NCI-H526 (cell line): ENCODE measurements at regions not wholly inside any gene's neighbourhood (a gene's known extent, or its start where the extent isn't known, plus 50 kb on each side); places are given as distances from the start of the nearest gene placed in this dataset.
A peak's percentile ranks its signal among the peaks of the same experiment; 100 is the strongest.
"Not testable (repeated sequence)": the region's sequence is repeated elsewhere in the genome, so short reads cannot be mapped to it uniquely, and the experiment has no call there.

Source experiments
- DNase-seq, 2 experiments: peaks; one replicate each; lab custom pipeline; 2025; lab: John Stamatoyannopoulos, UW

DNA sequence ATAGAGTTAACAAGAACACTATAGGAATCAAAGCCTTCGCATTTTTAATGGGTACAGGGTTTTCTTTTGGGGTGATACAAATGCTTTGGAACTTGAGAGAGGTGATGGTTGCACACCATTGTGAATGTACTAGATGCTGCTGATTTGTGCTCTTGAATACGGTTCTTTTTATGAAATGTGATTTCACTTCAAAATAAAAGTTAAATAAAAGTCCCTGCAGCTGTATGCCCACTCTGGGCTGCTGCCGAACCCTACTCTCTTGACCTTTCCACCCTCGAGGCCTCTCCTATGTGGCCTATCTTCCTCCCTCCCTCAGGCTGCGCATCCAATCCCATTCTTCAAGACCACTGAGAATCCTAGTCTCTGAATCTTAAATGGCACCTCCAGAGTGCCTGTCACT is 168.5 kb upstream of the AJAP1 start:
- DNase-seq, result no peak

GRCh38 chr1:4486408-4487120 is 167.8 kb upstream of the AJAP1 start:
- no peak for DNase-seq

GRCh38 chr1:4488018-4488417 is 166.4 kb upstream of the AJAP1 start:
- DNase-seq, result no peak

GRCh38 chr1:4489486-4489885 is 164.9 kb upstream of the AJAP1 start:
- DNase-seq, result no peak

DNA sequence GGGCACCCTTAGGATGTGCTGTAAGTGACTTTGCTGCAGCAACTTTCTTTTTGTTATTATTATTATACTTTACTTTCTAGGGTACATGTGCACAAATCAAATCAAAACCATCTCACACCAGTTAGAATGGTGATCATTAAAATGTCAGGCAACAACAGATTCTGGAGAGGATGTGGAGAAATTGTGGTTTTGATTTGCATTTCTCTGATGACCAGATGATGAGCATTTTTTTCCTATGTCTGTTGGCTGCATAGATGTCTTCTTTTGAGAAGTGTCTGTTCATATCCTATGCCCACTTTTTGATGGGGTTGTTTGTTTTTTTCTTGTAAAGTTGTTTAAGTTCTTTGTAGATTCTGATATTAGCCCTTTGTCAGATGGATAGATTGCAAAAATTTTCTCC is 164.4 kb upstream of the AJAP1 start:
- not testable (repeated sequence) for DNase-seq

GRCh38 chr1:4494027-4494426 is 160.4 kb upstream of the AJAP1 start:
- DNase-seq, result no peak

- no peak for DNase-seq
Observed at GRCh38 chr1:4494558-4494957, 159.9 kb upstream of the AJAP1 start.

- no peak for DNase-seq
Observed at GRCh38 chr1:4495809-4496208, 158.6 kb upstream of the AJAP1 start.

GRCh38 chr1:4500441-4500840 is 154.0 kb upstream of the AJAP1 start:
- DNase-seq, result no peak

GRCh38 chr1:4506591-4506990 is 147.8 kb upstream of the AJAP1 start:
- no peak for DNase-seq

DNA sequence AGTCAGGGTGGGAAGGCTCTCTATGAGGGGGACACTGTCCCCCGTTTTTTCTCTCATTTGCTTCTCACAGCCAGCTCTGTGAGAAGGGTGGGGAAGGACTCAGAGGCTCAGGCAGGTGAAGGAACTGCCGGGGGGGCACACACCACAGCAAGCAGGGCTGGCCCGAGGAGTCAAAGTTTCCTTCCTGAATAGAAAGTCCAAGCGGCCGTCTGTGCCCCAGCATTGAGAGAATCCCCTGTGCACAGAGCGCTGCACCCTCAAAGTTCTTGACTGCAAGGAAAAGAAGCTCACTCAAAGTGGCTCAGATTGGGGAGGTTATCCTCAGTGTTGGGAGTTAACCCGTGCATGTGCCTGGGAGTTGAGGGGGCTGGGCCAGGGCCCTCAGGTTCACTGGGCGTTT is 145.2 kb upstream of the AJAP1 start:
- no peak for DNase-seq

DNA sequence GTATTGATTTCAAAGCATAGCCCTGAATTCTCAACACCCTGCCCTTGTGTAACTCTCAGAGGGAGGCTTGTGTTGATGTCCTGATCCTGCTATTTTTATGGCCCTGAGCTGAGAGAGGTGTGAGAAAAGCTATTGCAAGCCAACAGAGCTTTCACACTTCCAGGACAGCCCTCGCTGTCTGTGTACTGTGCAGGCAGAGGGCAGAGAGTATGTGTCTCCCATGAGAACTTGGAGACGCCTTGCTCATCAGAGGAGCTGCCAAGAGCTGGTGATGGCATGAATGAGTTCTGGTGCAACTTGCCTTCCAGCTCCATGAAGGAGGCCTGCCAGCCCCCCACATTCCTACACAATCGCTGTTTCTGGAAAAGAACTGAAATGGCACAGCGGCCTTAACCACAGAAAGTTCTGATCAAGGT is 144.1 kb upstream of the AJAP1 start:
- DNase-seq, result no peak

DNA sequence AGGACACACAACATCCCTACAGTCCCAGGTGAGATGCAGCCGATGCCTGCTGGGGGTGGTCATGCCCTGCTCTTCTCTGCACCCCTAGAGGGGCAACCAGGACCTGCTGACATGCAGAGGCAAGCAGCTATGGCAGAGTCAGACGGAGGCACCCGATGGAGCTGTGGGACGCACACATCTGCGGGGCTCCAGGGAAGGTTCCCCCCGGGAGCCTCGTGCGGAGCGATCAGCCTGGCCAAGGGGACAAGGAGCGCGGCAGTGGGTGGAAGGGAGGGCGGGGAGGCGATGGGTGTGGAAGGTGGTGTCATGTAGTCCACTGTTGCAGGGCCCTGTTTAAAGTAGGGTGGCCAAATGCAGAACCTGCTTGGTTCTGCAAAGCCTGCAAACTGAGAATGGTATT is 143.0 kb upstream of the AJAP1 start:
- DNase-seq, result no peak

DNA sequence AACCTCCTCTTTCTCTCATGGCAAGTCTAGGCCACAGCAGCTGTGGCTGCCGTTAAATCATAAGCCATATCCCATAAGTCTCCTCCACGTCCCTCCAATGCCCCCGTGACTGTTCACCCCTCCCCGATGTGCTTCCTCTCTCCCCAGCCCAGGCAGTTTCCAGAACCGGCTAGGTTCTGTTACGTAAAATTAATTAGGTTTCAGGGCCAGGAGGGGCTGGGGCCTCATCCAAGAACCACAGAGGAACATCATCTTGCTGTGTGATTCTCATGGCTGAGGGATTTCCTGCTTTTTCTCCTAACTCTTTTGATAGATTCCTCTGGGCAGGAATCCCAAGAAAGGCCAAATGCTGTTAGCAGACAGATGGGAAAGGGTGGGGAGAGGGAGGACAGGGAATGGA is 141.8 kb upstream of the AJAP1 start:
- no peak for DNase-seq

GRCh38 chr1:4513685-4514084 is 140.7 kb upstream of the AJAP1 start:
- peak in 1 of 2 experiments; percentile 12 for DNase-seq

DNA sequence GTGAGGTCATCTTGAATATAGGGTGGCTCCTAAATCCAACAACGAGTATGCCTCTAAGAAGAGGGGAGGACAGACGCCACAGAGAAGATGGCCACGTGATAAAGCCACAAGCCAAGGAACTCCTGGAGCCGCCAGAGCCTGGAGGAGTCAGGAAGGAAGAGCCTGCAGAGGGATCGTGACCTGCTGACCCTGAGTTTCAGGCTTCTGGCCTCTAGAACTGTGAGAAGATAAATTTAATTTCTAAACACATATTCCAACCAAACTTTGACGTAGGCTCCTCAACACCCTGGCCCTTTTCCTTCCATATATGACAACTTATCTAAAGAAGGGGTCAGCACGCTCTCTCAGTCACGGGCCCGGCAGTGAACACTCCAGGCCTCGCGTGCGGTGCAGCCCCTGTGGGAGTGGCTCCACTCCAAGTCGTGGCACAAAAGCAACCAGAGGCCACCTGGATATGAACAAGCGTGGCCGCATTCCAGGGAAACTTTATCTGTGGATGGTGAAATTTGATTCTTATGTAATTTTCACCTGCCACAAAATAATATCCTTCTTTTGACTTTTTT is 138.6 kb upstream of the AJAP1 start:
- DNase-seq, result no peak

GRCh38 chr1:4516596-4516995 is 137.8 kb upstream of the AJAP1 start:
- DNase-seq, result no peak

DNA sequence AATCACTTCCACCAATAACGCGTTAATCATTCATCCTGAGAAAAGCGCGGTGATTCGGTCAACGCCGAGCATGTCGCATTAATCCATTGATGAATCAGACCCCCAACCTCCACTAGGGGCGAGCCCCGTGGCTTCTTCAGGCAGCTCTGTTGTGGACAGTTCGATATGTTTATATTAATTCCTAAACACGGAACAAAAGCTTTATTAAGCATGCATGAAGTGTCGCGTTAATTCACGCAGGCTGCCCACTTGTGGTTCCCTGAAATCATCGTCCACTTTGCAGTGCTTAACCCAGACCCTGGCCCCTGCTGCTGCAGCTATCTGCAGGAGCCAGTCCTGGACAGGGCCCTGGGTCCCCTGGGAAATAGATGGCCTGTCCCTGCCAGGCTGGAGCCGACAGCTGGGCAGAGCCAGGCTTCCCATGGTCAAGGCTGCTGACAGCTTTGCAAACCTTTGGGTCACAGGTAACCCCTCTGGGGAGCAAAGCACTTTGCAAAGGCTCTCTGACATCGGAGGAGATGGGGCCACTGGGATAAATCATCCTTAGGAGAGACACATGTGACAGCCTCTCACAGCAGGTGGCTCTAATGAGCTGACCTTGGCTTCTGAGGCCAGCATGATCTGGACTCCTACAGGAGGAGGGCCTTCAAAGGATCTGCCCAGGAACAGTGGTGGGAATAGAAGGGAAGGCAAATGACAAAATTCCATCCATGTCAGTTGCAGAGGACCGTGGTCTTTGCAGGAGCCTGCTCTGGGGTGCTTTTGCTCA is 137.0 kb upstream of the AJAP1 start:
- DNase-seq, result no peak

DNA sequence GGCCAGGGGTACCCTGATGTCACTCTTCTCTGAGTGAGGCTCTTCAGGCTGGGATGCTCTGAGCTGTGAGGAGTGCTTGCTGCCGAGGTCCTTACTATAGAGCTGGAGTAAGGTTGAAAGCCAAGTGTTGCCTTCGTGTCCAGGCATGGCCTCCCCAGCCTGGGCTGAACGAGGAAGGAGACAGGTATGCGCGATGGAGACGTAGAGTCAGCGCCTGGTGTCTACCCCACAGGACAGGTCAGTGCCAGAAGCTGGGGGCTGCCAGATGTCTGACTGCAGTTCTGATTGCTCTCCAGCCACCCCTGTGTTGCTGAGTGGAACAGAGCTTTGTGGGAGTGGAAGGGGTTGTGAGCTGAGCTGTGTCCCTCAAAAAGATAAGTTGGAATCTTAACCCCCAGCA is 135.8 kb upstream of the AJAP1 start:
- no peak for DNase-seq

DNA sequence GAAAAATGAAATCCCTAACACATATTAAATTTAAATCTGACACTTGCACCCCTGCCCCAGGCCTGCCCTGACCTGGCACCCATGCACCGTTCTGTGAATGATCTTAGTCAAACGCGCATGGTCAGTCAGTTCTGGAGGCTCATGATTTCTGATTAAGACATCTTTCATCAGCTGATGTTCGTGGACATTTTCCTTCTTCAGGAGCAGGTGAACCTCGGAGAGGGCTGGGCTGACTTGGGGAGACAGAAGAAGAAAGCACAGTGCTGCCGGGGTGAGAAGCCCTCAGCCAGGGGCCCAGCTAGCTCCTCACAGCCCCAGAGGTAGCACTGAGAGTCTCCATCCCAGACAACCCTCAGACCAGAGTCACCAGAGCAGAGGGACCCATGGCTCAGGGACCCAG is 134.5 kb upstream of the AJAP1 start:
- DNase-seq, result no peak

GRCh38 chr1:4523551-4523950 is 130.9 kb upstream of the AJAP1 start:
- peak in 1 of 2 experiments; percentile 8 for DNase-seq

- no peak for DNase-seq
Observed at GRCh38 chr1:4526747-4527146, 127.7 kb upstream of the AJAP1 start.

- peak in 1 of 2 experiments; percentile 33 for DNase-seq
Observed at GRCh38 chr1:4527819-4528218, 126.6 kb upstream of the AJAP1 start.
